CD14-positive monocyte (primary cell): ENCODE measurements at regions not wholly inside any gene's neighbourhood (a gene's known extent, or its start where the extent isn't known, plus 50 kb on each side); places are given as distances from the start of the nearest gene placed in this dataset.
"Not testable (repeated sequence)": the region's sequence is repeated elsewhere in the genome, so short reads cannot be mapped to it uniquely, and the experiment has no call there.

Experiments used
- DNase-seq, 3 donors: peaks; one replicate each; pipeline ENCODE4 v3.0.0-alpha.2; 2011 to 2022
- H2AFZ ChIP-seq: 2 replicates; pipeline ENCODE4 v1.6.0; 2012; ENCODE audit warnings: mild to moderate bottlenecking, low read depth, low read length, inconsistent platforms; ENCODE audit not compliant: insufficient read depth, poor library complexity, severe bottlenecking
- H3K27ac ChIP-seq, 2 donors: 1 replicate in 1 of 2; 2 replicates in 1 of 2; pipeline ENCODE4 v1.5.1; 2012 to 2013; ENCODE audit warnings: low read length in 2 of 2, control low read depth in 1 of 2, inconsistent platforms in 1 of 2, low read depth in 1 of 2, mild to moderate bottlenecking in 1 of 2
- H3K27me3 ChIP-seq, 2 donors: one replicate each; pipeline versions ENCODE4 v1.6.0 to v1.6.1; 2011 to 2013; ENCODE audit warnings: low read length in 2 of 2; ENCODE audit not compliant: control insufficient read depth in 2 of 2, insufficient read depth in 2 of 2
- H3K36me3 ChIP-seq, 2 donors: replicated peaks in 1 of 2; 1 replicate in 1 of 2; 2 replicates in 1 of 2; pipeline versions ENCODE4 v1.5.1 to v1.6.1; 2012 to 2013; ENCODE audit warnings: low read length in 2 of 2, control low read depth in 1 of 2, inconsistent platforms in 1 of 2, mild to moderate bottlenecking in 1 of 2; ENCODE audit not compliant: insufficient read depth in 2 of 2, control insufficient read depth in 1 of 2
- H3K4me1 ChIP-seq, 2 donors: 1 replicate in 1 of 2; 2 replicates in 1 of 2; pipeline versions ENCODE4 v1.5.1 to v1.6.1; 2012 to 2013; ENCODE audit warnings: low read length in 2 of 2, control low read depth in 1 of 2, inconsistent platforms in 1 of 2, mild to moderate bottlenecking in 1 of 2, moderate library complexity in 1 of 2; ENCODE audit not compliant: insufficient read depth in 2 of 2, control insufficient read depth in 1 of 2
- H3K4me2 ChIP-seq: replicated peaks from 2 replicates; pipeline ENCODE3; 2012; ENCODE audit warnings: low read length, moderate library complexity, mild to moderate bottlenecking; ENCODE audit not compliant: poor library complexity, severe bottlenecking; ENCODE audit errors: extremely low read depth
- H3K4me3 ChIP-seq, 3 experiments: fragments of 200-600 bp in 1 of 3; sonication (generic) in 1 of 3; replicated peaks in 1 of 3; 1 replicate in 2 of 3; 2 replicates in 1 of 3; pipeline ENCODE4 v1.5.1; 2011 to 2013; ENCODE audit warnings: low read length in 3 of 3, mild to moderate bottlenecking in 3 of 3, control low read depth in 2 of 3, low read depth in 2 of 3, inconsistent platforms in 1 of 3, moderate library complexity in 1 of 3
- H3K79me2 ChIP-seq: 2 replicates; pipeline ENCODE4 v1.6.0; 2012; ENCODE audit warnings: mild to moderate bottlenecking, control low read depth, inconsistent platforms, low read length, moderate library complexity; ENCODE audit not compliant: insufficient read depth
- H3K9ac ChIP-seq: 2 replicates; pipeline ENCODE4 v1.6.0; 2017; ENCODE audit warnings: low read length, mild to moderate bottlenecking; ENCODE audit not compliant: insufficient read depth, poor library complexity, severe bottlenecking
- H3K9me3 ChIP-seq, 2 donors: replicated peaks in 1 of 2; 1 replicate in 1 of 2; 2 replicates in 1 of 2; pipeline versions ENCODE4 v1.5.1 to v1.6.1; 2012 to 2013; ENCODE audit warnings: low read length in 2 of 2, control low read depth in 1 of 2; ENCODE audit not compliant: control insufficient read depth in 1 of 2, insufficient read depth in 1 of 2
- H4K20me1 ChIP-seq: 2 replicates; pipeline ENCODE4 v1.6.0; 2012; ENCODE audit warnings: mild to moderate bottlenecking, low read length, control low read depth, moderate library complexity; ENCODE audit not compliant: insufficient read depth
- H3K27ac Mint-ChIP-seq, 7 donors: one replicate each; pipeline ENCODE4 v1.8.0; 2020; ENCODE audit warnings: mild to moderate bottlenecking in 7 of 7, mixed read lengths in 7 of 7, moderate library complexity in 6 of 7, inconsistent platforms in 2 of 7
- H3K27me3 Mint-ChIP-seq, 3 donors: one replicate each; pipeline ENCODE4 v1.8.0; 2021 to 2022; ENCODE audit warnings: low read depth in 3 of 3, mild to moderate bottlenecking in 3 of 3, mixed read lengths in 3 of 3, moderate library complexity in 3 of 3, inconsistent platforms in 1 of 3
- H3K36me3 Mint-ChIP-seq, 2 donors: one replicate each; pipeline ENCODE4 v1.8.0; 2020; ENCODE audit warnings: mixed read lengths in 2 of 2, inconsistent platforms in 1 of 2, mild to moderate bottlenecking in 1 of 2
- H3K4me1 Mint-ChIP-seq: one replicate; pipeline ENCODE4 v1.8.0; 2020; ENCODE audit warnings: mild to moderate bottlenecking, mixed read lengths
- H3K4me3 Mint-ChIP-seq, 2 donors: one replicate each; pipeline ENCODE4 v1.8.0; 2020; ENCODE audit warnings: mild to moderate bottlenecking in 2 of 2, mixed read lengths in 2 of 2, moderate library complexity in 1 of 2
- H3K9me3 Mint-ChIP-seq, 7 donors: one replicate each; pipeline ENCODE4 v1.8.0; 2020 to 2022; ENCODE audit warnings: mixed read lengths in 7 of 7, mild to moderate bottlenecking in 6 of 7, moderate library complexity in 6 of 7, inconsistent platforms in 2 of 7
- CTCF ChIP-seq: fragments of 200-600 bp; IDR thresholded peaks from one replicate; pipeline ENCODE4 v1.8.0; 2022; ENCODE audit warnings: antibody characterized with exemption, mild to moderate bottlenecking
- WGBS: methylation state at CpG from one replicate; pipeline ENCODE4 v1.1.5; 2013; ENCODE audit warnings: missing lambda C conversion rate; ENCODE audit not compliant: insufficient coverage; 5-methylcytosine and 5-hydroxymethylcytosine counted together
- intact Hi-C, 2 donors: fragments of 100-400 bp; cut with micrococcal nuclease; formaldehyde crosslinking; loops; one replicate each; pipeline versions ENCODE4 v1.15.0 to v1.15.1; 2023

- Histone ChIP-seq H3K4me3 (no peak overlapping the region), H3K4me1 (no peaks in the 10 kb centered on the region), H3K79me2 (no peaks in the 10 kb centered on the region), H4K20me1 (no peaks in the 10 kb centered on the region), H3K9ac (no peak overlapping the region), H3K27ac (no peak overlapping the region), H3K4me2 (no peak overlapping the region), H3K36me3 (no peaks in the 10 kb centered on the region), H3K9me3 (peaks cover 7 to 12% of the 10 kb centered on the region in 2 donors), H2AFZ (no peak overlapping the region), H3K27me3 (no peaks in the 10 kb centered on the region)
- no peak for TF ChIP-seq CTCF
- H3K27me3 Mint-ChIP-seq = peaks cover 0 to 1% (median 0%) of the 10 kb centered on the region in 3 donors
- no peak overlapping the region for H3K4me3 Mint-ChIP-seq
- DNase-seq = no peak
- no peak overlapping the region for H3K27ac Mint-ChIP-seq
- intact Hi-C loops = no loop called here
- WGBS = 91% methylated on average over 1 of the region's 2 CpGs
- H3K4me1 Mint-ChIP-seq = no peaks in the 10 kb centered on the region
- H3K36me3 Mint-ChIP-seq = no peaks in the 10 kb centered on the region
- H3K9me3 Mint-ChIP-seq = peaks cover 4 to 19% (median 6%) of the 10 kb centered on the region in 7 donors
Observed at GRCh38 chr6:86707545-86708120, 229.7 kb upstream of the HTR1E start.

GRCh38 chr6:86706449-86706848 is 230.9 kb upstream of the HTR1E start:
- Mint-ChIP-seq H3K27me3 (peaks cover 0 to 1% (median 0%) of the 10 kb centered on the region in 3 donors), H3K4me1 (no peaks in the 10 kb centered on the region), H3K36me3 (no peaks in the 10 kb centered on the region), H3K9me3 (peaks cover 0 to 19% (median 6%) of the 10 kb centered on the region in 7 donors), H3K4me3 (no peak overlapping the region), H3K27ac (no peak overlapping the region)
- Histone ChIP-seq H2AFZ (no peak overlapping the region), H3K4me3 (no peak overlapping the region), H3K79me2 (no peaks in the 10 kb centered on the region), H3K4me2 (no peak overlapping the region), H3K27me3 (no peaks in the 10 kb centered on the region), H3K4me1 (no peaks in the 10 kb centered on the region), H4K20me1 (no peaks in the 10 kb centered on the region), H3K9ac (no peak overlapping the region), H3K36me3 (no peaks in the 10 kb centered on the region), H3K9me3 (peaks cover 7 to 12% of the 10 kb centered on the region in 2 donors), H3K27ac (no peak overlapping the region)
- no peak for DNase-seq
- 62% methylated on average over 4 of the region's 4 CpGs for WGBS
- intact Hi-C loops = no loop called here
- TF ChIP-seq CTCF = no peak

- H3K9me3 ChIP-seq, H3K27me3 ChIP-seq, H3K9ac ChIP-seq, H3K36me3 Mint-ChIP-seq, H3K4me1 Mint-ChIP-seq, H3K4me1 ChIP-seq, H3K27ac ChIP-seq, H3K4me2 ChIP-seq, H3K79me2 ChIP-seq, H3K4me3 Mint-ChIP-seq, H4K20me1 ChIP-seq, H3K9me3 Mint-ChIP-seq, H3K27me3 Mint-ChIP-seq, DNase-seq, H3K36me3 ChIP-seq, H2AFZ ChIP-seq, H3K27ac Mint-ChIP-seq, H3K4me3 ChIP-seq, intact Hi-C loops: not testable (repeated sequence)
- no CpG with 5 or more reads among the region's 4 CpGs for WGBS
Observed at GRCh38 chr6:86701228-86701627, 236.1 kb upstream of the HTR1E start.
